ENCODE measurements at regions not wholly inside any gene's neighbourhood (a gene's known extent, or its start where the extent isn't known, plus 50 kb on each side); places are given as distances from the start of the nearest gene placed in this dataset.
"Not testable (repeated sequence)": the region's sequence is repeated elsewhere in the genome, so short reads cannot be mapped to it uniquely, and the experiment has no call there.

DNA sequence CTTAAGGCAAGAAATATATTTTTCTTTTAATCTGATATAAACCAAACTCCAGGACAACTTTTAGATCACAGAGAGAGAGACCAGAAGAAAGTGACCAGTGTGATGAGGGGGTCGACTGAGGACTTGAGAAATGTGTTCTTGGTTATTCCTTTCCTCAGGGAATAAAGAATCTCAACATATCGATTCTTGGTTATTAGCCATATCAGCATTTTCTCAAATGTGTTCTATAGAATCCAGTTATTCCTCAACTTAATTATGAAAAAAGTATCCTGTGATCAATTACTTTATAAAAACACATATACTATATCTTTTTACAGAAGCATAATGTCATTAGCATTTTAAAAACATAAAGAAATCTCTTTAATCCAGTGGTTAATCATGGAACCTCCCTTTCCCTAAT, 222.1 kb upstream of the FAM3C start:
- H3K27me3 ChIP-seq (ENCODE audit: insufficient read depth, low read length), result no peaks in the 10 kb centered on the region
- no peak overlapping the region for H3K4me3 ChIP-seq (ENCODE audit: low read length)
- no peaks in the 10 kb centered on the region for H3K4me1 ChIP-seq (ENCODE audit: insufficient read depth, low read length)
- no peaks in the 10 kb centered on the region for H3K9me3 ChIP-seq (ENCODE audit: low read depth, low read length)

DNA sequence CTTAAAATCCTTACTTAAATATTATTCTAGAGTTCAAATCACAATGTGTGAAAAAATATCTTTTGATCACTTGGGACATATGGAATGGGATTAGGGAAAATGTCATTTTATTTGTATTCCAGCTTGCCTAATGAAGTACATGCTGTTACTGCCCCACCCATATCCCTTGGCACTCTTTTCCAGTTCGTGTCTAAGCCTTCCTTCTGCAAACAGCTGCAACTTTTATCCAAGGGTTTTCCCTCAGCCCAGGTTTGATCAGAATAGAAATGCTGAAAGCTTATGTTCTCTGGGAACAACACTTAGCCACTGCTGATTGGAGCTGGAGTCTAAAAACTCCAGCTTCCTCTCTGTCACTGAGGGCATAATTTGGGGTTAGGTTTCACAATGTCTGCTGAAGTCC, 214.1 kb upstream of the FAM3C start:
- Histone ChIP-seq H3K4me3 (ENCODE audit: low read length) (no peak overlapping the region), H3K27me3 (ENCODE audit: insufficient read depth, low read length) (no peaks in the 10 kb centered on the region), H3K4me1 (ENCODE audit: insufficient read depth, low read length) (no peaks in the 10 kb centered on the region), H3K9me3 (ENCODE audit: low read depth, low read length) (no peaks in the 10 kb centered on the region)

DNA sequence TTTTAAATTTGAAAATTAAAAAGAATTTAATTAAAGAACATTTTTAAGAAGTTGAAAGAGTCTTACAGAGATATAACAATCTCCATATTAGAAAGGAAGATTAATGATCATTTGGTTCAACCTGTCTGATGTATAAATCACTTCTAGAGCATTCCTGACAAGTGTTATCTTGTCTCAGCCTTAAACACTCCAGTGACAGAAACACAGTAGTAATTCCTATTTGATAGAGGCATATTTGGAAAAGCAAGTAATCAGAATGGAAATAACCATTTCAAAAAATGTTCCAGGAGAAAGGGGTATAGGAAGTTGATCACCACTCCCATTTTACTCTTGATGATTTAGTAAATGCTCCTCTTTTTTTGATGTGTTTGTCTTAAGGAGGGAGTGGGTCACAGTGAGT, 213.1 kb upstream of the FAM3C start:
- H3K27me3 ChIP-seq (ENCODE audit: insufficient read depth, low read length), result no peaks in the 10 kb centered on the region
- no peaks in the 10 kb centered on the region for H3K9me3 ChIP-seq (ENCODE audit: low read depth, low read length)
- no peak overlapping the region for H3K4me3 ChIP-seq (ENCODE audit: low read length)
- H3K4me1 ChIP-seq (ENCODE audit: insufficient read depth, low read length), result no peaks in the 10 kb centered on the region

DNA sequence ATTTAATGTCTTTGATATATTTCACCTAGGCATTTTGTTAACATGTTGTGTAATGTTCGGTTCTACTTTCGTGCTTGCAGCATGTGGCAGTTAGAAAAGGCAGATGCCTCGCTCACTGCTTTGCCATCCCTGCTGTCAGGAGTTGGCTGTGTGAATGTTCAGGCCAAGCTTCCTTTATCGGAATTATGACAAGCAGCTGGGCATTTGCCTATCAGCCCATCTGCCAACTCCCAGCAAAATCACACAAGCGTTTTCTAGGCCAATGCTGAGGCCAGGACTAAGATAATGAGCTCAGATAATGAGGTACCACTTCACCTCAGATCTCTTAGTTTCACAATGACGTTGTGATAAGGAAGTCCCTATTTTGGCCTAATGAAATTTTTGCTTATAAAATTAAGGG, 212.7 kb upstream of the FAM3C start:
- no peak overlapping the region for H3K4me3 ChIP-seq (ENCODE audit: low read length)
- no peaks in the 10 kb centered on the region for H3K27me3 ChIP-seq (ENCODE audit: insufficient read depth, low read length)
- no peaks in the 10 kb centered on the region for H3K9me3 ChIP-seq (ENCODE audit: low read depth, low read length)
- no peaks in the 10 kb centered on the region for H3K4me1 ChIP-seq (ENCODE audit: insufficient read depth, low read length)

DNA sequence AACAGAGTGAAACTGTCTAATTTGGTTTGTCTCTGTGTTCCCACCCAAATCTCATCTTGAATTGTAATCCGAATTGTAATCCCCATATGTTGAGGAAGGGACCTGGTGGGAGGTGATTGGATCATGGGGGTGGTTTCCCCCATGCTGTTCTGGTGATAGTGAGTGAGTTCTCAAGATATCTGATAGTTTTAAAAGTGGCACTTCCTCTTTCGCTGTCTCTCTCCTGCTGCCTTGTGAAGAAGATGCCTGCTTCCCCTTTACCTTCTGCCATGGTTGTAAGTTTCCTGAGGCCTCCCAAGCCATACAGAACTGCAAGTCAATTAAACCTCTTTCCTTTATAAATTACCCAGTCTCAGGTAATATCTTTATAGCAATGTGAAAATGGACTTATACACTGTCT, 212.1 kb upstream of the FAM3C start:
- H3K4me3 ChIP-seq (ENCODE audit: low read length); H3K27me3 ChIP-seq (ENCODE audit: insufficient read depth, low read length); H3K4me1 ChIP-seq (ENCODE audit: insufficient read depth, low read length); H3K9me3 ChIP-seq (ENCODE audit: low read depth, low read length): not testable (repeated sequence)

DNA sequence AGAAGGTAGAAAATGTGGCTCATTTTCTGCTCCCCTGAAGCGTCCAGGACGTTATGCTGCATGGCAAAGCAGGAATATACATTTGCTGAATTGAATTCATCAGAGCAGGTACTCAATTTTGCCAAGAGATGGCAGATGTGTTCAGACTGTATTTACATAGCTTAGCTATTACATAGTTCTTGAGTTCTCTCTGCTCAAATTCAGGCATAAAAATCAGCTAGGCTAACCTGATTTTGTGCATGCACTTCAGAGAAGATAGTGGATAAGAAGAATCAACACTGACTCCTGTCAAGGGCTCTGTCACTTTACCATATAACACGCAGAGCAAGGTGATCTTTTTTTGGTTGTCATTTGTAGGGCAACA, 209.2 kb upstream of the FAM3C start:
- H3K9me3 ChIP-seq (ENCODE audit: low read depth, low read length), result no peaks in the 10 kb centered on the region
- H3K4me3 ChIP-seq (ENCODE audit: low read length), result no peak overlapping the region
- no peaks in the 10 kb centered on the region for H3K4me1 ChIP-seq (ENCODE audit: insufficient read depth, low read length)
- H3K27me3 ChIP-seq (ENCODE audit: insufficient read depth, low read length), result no peaks in the 10 kb centered on the region

DNA sequence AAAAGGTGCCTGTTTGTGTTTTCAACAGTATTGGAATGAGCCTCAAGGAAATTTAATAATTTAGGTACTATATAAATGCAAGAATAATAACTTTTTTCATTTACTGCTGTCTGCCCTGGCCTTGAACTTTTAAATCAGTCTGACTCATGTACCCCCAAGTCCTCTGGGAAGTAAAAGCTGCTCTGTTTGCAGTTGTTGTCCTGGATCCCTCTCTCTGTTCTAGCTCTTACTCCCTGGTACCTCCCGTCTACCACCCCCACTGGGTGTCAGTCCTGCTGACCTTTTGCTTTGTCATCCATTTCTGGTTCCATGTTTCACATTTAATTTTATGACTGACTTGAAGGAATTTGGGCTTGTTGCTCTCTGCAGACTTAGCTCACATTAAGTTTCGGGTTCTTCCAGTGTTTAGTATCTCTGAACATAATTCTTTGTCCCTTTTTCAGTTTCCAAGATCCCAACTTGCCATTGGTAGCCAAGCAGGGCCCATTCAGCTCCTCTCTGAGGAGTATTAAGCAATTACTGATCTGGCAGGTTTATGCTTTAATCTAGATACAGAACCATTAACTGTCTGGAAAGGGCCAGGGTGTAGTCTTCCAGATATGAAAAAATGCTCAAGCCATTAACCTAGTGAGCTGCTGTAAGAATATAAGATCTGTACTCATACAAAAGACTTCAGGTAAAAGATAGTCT, 208.7 kb upstream of the FAM3C start:
- Histone ChIP-seq H3K4me1 (ENCODE audit: insufficient read depth, low read length) (no peaks in the 10 kb centered on the region), H3K9me3 (ENCODE audit: low read depth, low read length) (no peaks in the 10 kb centered on the region), H3K27me3 (ENCODE audit: insufficient read depth, low read length) (no peaks in the 10 kb centered on the region), H3K4me3 (ENCODE audit: low read length) (no peak overlapping the region)

DNA sequence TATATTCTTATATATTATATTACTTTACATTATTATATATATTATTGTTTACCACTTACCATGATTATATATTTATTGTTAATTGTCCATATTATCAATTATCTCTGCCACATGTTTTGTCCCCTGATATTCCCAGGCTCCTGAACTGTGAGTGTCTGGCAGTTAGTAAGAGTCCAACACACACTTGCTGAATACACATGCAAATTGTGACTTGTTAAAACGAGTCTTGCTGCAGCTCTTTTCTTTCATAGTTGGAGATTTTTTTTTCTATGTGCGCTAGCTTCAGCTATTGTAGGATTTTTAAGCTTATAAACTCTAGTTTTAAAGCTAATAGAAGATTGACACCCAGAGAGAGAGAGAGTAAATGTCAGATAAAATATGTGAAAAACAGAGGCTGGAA, 207.8 kb upstream of the FAM3C start:
- no peak overlapping the region for H3K4me3 ChIP-seq (ENCODE audit: low read length)
- H3K9me3 ChIP-seq (ENCODE audit: low read depth, low read length), result no peaks in the 10 kb centered on the region
- no peaks in the 10 kb centered on the region for H3K27me3 ChIP-seq (ENCODE audit: insufficient read depth, low read length)
- no peaks in the 10 kb centered on the region for H3K4me1 ChIP-seq (ENCODE audit: insufficient read depth, low read length)

DNA sequence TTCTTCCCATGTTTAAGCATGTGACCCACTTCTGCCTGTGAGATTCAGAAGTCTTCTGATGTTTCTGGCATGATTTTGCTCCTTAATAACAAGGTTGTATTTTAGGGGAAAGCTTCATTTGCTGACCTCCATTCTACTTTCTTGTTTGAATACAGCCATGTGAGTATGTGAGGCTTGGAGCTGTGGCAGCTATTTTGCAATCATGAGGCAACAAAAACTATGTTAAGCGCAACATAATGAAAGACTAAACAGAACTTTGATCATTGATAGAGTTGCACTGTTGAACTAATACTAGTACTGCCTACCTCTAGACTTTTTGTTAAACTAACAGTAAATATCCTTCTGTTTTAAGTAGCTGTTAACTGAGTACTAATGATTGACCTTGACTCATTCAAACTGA, 203.8 kb upstream of the FAM3C start:
- no peaks in the 10 kb centered on the region for H3K4me1 ChIP-seq (ENCODE audit: insufficient read depth, low read length)
- no peaks in the 10 kb centered on the region for H3K27me3 ChIP-seq (ENCODE audit: insufficient read depth, low read length)
- no peak overlapping the region for H3K4me3 ChIP-seq (ENCODE audit: low read length)

DNA sequence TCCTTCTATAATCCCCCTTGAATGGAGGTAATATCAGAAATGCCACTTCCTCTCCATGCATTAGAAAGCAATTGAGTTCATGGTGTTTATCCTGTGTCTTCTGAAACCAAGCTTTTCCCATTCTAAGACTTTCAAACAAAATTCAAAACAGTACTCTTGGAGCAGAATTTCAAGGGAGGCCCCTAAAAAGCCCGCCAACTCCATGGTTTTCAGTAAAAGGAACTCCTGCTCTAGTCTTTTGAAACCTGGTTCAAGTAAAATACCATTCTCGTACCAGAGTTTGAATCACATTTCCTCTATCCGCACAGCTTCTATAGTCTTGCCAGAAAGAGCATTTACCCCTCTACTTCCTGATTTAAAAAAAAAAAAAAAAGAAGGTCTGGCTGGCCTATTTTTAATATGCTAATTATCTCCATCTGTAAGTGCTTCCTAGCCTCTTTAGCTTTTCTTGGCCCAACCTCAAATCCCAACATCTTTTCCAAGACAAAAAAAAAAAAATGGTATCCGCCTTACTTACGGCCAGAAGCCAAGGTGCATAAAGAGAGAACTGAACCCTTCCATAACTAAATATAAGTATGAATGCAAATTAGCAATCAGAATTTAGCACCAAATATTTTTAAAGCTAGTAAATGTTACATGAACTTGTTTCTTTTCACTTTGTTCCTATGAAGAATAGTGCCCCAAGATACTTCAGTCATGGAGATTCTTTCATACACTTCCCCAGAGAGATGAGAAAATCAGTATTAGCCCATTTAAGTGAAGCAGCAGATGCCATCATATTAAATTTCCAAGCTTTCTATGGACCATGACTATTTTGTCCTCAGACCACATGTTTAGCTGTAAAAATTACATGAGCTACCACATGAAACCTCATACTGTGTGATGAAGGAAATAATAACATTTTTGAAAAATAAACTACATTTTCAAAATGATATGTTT, 199.9 kb upstream of the FAM3C start:
- Histone ChIP-seq H3K4me3 (ENCODE audit: low read length) (no peak overlapping the region), H3K27me3 (ENCODE audit: insufficient read depth, low read length) (no peaks in the 10 kb centered on the region), H3K4me1 (ENCODE audit: insufficient read depth, low read length) (no peaks in the 10 kb centered on the region), H3K9me3 (ENCODE audit: low read depth, low read length) (no peaks in the 10 kb centered on the region)

More for the DNA sequence above, 203.8 kb upstream of the FAM3C start:
- H3K9me3 ChIP-seq (ENCODE audit: low read depth, low read length), result no peaks in the 10 kb centered on the region

DNA sequence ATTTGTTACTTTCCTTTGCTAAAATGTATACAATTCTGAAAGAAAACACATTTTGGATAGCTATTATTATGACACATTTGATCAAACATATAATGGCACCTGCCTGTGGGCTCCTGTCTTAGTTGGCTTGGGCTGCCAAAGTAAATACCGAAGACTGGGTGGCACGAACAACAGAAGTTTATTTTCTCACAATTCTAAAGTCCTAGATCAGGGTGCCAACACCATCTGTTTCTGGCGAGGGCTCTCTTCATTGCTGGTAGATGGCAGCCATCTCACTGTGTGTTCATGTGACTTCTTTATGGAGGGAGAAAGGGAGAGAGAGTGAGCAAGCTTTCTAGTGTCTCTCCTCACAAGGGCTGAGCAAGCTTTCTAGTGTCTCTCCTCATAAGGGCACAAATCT, 195.8 kb upstream of the FAM3C start:
- H3K4me1 ChIP-seq (ENCODE audit: insufficient read depth, low read length), result no peaks in the 10 kb centered on the region
- H3K27me3 ChIP-seq (ENCODE audit: insufficient read depth, low read length), result no peaks in the 10 kb centered on the region
- no peak overlapping the region for H3K4me3 ChIP-seq (ENCODE audit: low read length)
- no peaks in the 10 kb centered on the region for H3K9me3 ChIP-seq (ENCODE audit: low read depth, low read length)

DNA sequence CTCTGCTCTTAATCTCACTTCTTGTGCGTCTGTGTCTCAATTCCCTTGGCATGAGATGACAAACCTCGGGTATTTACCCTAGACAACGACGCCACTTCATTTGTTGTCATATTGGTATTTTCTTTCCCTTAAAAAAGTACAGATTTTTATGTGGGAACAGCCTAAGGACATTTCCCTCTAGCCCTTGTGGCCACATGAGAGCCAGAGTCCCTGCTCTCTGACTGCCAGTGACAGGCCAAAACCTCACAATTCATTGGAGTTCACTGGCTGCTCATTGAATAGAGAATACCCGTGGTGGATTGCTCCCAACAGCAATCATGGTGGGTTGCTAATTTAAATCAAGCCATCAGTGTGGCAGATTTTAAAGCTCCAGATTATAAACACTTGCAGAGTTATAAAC, 191.3 kb upstream of the FAM3C start:
- H3K4me3 ChIP-seq (ENCODE audit: low read length), result no peak overlapping the region
- H3K9me3 ChIP-seq (ENCODE audit: low read depth, low read length), result no peaks in the 10 kb centered on the region
- H3K27me3 ChIP-seq (ENCODE audit: insufficient read depth, low read length), result no peaks in the 10 kb centered on the region
- no peaks in the 10 kb centered on the region for H3K4me1 ChIP-seq (ENCODE audit: insufficient read depth, low read length)

DNA sequence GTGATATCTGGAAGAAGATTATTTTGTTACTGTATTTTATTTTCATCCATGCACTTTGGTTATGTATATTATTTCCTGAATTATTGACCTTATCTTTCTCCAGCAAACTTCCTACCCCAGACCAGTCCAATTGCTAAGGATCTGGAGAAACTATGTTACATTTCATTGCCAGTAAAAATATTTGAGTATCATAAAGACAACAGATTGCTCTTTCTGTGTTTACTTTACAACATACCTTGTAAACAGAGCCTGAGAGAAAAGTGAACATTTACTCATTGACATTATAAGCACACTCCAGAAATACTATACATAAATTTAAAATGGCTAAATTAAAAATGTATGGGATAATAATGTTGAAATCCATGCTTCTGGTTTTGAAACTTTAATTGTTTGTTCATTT, 186.2 kb upstream of the FAM3C start:
- Histone ChIP-seq H3K4me1 (ENCODE audit: insufficient read depth, low read length) (no peaks in the 10 kb centered on the region), H3K9me3 (ENCODE audit: low read depth, low read length) (no peaks in the 10 kb centered on the region), H3K4me3 (ENCODE audit: low read length) (no peak overlapping the region), H3K27me3 (ENCODE audit: insufficient read depth, low read length) (peaks cover 5% of the 10 kb centered on the region)

DNA sequence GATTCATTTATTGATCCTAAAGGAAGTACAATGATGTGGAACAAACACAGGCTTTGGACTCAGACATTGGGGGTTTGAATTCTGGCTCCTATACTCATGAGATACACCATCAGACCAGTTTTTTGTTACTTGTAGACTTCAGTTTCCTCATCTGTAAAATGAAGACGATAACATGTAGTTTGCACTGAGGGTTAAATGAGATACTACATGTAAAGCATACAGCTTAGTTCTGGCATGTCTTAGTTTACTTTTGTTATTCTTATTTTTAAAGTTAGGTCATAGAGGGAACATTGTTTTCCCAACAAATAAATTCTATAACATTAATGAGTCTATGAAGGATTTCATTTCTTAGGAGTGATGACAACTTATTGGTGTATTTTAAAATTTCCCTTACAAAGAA, 183.5 kb upstream of the FAM3C start:
- no peak overlapping the region for H3K4me3 ChIP-seq (ENCODE audit: low read length)
- H3K4me1 ChIP-seq (ENCODE audit: insufficient read depth, low read length), result no peaks in the 10 kb centered on the region
- H3K27me3 ChIP-seq (ENCODE audit: insufficient read depth, low read length), result peaks cover 10% of the 10 kb centered on the region
- no peaks in the 10 kb centered on the region for H3K9me3 ChIP-seq (ENCODE audit: low read depth, low read length)

DNA sequence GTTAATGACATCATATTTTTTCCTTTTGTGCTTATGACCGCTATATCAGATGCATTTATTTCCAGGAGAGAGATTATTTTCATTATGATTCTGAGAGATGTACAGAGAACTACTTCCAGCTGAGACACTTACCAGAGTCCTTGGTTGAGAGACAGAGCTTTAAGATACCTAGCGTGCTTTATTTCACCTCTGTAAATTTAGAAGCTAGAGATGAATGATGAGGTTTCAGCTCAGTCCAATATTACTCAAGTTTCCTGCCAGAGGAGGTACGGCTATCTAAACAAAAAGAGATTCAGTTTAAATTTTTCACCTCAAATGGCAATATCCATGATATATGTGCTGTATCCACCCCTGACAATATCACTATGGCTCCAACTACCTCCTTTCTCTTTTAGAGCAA, 182.6 kb upstream of the FAM3C start:
- Histone ChIP-seq H3K4me3 (ENCODE audit: low read length) (no peak overlapping the region), H3K4me1 (ENCODE audit: insufficient read depth, low read length) (no peaks in the 10 kb centered on the region), H3K9me3 (ENCODE audit: low read depth, low read length) (no peaks in the 10 kb centered on the region), H3K27me3 (ENCODE audit: insufficient read depth, low read length) (peaks cover 10% of the 10 kb centered on the region)

All from mononuclear cell (primary cell).